Prostate gland (tissue), 2 donors: ENCODE measurements at regions not wholly inside any gene's neighbourhood (a gene's known extent, or its start where the extent isn't known, plus 50 kb on each side); places are given as distances from the start of the nearest gene placed in this dataset.

ENCODE experiments used
- CTCF ChIP-seq, 4 experiments: fragments of 200-600 bp in 2 of 4; fragments of 450-650 bp in 2 of 4; sonication (generic) in 2 of 4; IDR thresholded peaks; 1 replicate in 3 of 4; 2 replicates in 1 of 4; pipeline ENCODE4 v1.5.1; 2016 to 2019; ENCODE audit warnings: antibody characterized with exemption in 4 of 4, mild to moderate bottlenecking in 2 of 4, moderate library complexity in 2 of 4
- POLR2A ChIP-seq: fragments of 450-650 bp; IDR thresholded peaks from one replicate; pipeline ENCODE4 v1.6.1; 2016; ENCODE audit warnings: antibody characterized with exemption, mild to moderate bottlenecking
- POLR2AphosphoS5 ChIP-seq: sonication (generic); formaldehyde crosslinking; IDR thresholded peaks from one replicate; pipeline ENCODE4 v1.6.1; 2017; ENCODE audit warnings: antibody characterized with exemption

- TF ChIP-seq POLR2A: no peak
- no peak for TF ChIP-seq CTCF (IDR thresholded peaks at IDR 0.05)
- no peak for TF ChIP-seq POLR2AphosphoS5
Observed at GRCh38 chr20:48205786-48206185, 420.5 kb upstream of the SULF2 start.
